KOPT-K1 (cell line): ENCODE measurements at regions not wholly inside any gene's neighbourhood (a gene's known extent, or its start where the extent isn't known, plus 50 kb on each side); places are given as distances from the start of the nearest gene placed in this dataset.
A peak's percentile ranks its signal among the peaks of the same experiment; 100 is the strongest.
"Not testable (repeated sequence)": the region's sequence is repeated elsewhere in the genome, so short reads cannot be mapped to it uniquely, and the experiment has no call there.

Source experiments
- H3K27ac ChIP-seq: fragments of 200-600 bp; sonication (generic); 2 replicates; pipeline ENCODE4 v1.5.1; 2016; ENCODE audit warnings: antibody characterized with exemption, mild to moderate bottlenecking, low read depth, low read length; ENCODE audit not compliant: poor library complexity, severe bottlenecking
- H3K36me3 ChIP-seq: fragments of 200-600 bp; sonication (generic); 2 replicates; pipeline ENCODE4 v1.5.1; 2017; ENCODE audit warnings: antibody characterized with exemption, mild to moderate bottlenecking, low read length, moderate library complexity; ENCODE audit not compliant: insufficient read depth
- H3K9me3 ChIP-seq: fragments of 200-600 bp; sonication (generic); 2 replicates; pipeline ENCODE4 v1.5.1; 2017; ENCODE audit warnings: antibody characterized with exemption, low read length, mild to moderate bottlenecking; ENCODE audit not compliant: insufficient read depth, poor library complexity, severe bottlenecking

DNA sequence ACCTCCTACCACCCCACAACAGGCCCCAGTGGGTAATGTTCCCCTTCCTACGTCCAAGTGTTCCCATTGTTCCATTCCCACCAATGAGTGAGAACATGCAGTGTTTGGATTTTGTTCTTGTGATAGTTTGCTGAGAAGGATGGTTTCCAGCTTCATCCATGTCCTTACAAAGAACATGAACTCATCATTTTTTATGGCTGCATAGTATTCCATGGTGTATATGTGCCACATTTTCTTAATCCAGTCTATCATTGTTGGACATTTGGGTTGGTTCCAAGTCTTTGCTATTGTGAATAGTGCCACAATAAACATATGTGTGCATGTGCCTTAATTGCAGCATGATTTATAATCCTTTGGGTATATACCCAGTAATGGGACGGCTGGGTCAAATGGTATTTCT lies 81.6 kb downstream of the P2RY10 start:
- H3K36me3 ChIP-seq, H3K9me3 ChIP-seq, H3K27ac ChIP-seq: not testable (repeated sequence)

DNA sequence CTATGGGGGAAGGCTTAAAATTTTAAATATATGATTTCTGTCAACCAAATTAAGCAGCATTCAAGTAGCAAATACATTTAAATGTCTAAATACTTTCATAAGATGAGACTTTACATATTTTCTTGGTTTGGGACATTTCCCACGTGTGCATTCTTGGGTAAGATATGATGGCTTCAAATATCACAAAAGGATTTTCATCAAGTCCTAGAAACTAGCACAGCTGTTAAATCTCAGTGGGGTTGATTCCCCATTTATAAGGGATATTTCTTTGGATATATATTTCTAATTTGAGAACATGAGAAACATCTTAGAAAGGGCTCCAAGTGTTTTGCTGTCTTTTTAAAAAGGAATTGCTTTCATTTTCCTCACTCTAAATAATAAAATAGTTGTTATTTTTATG lies 90.2 kb downstream of the P2RY10 start:
- H3K27ac ChIP-seq, result peak overlapping the region; percentile 44
- no peaks in the 10 kb centered on the region for H3K9me3 ChIP-seq
- no peaks in the 10 kb centered on the region for H3K36me3 ChIP-seq

- Histone ChIP-seq H3K36me3 (no peaks in the 10 kb centered on the region), H3K9me3 (peaks cover 4% of the 10 kb centered on the region), H3K27ac (peak overlapping the region; percentile 44)
Observed at GRCh38 chrX:79036157-79036880, 91.1 kb downstream of the P2RY10 start.

DNA sequence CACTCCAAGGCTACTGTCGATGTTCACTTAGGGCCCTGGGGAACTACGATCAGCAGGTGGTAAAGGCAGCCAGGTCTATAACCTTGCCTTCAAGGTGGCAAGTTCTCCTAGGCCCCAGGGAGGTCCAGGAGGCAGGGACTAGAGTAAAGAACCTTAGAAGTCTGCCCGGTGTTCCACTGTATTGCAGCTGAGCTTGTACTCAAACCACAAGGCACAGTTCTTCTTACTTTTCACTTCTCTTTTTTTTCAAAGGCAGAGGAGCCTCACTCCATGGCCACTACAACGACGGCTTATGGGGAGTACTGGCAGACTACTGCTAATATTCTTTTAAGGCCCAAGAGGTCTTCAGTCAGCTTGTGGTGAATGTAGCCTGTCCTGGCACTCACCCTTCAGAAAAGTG lies 78.8 kb upstream of the GPR174 start:
- Histone ChIP-seq H3K36me3 (no peaks in the 10 kb centered on the region), H3K9me3 (peaks cover 20% of the 10 kb centered on the region), H3K27ac (no peak overlapping the region)

DNA sequence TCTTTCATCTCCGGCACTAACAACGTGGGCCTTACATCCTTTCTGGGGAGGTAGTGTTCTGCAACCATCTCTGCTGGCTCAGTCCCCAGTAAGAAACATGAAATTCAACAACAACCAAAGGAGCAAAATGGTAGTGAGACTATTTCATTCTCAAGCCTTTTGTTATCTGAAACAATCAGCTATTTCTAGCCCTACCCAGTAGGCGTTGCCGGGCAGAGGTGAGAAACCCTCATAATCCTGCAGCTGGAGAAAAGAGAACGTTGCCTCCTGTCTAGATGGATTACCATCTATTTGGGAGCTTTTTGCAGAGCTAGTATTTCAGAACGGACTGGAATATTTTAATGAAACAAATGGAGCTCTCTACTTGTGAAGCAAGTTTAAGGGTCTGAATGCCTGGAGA lies 66.4 kb upstream of the GPR174 start:
- H3K9me3 ChIP-seq, result peaks cover 7% of the 10 kb centered on the region
- H3K36me3 ChIP-seq, result no peaks in the 10 kb centered on the region
- H3K27ac ChIP-seq, result no peak overlapping the region

GRCh38 chrX:79079477-79079876 lies 65.0 kb upstream of the GPR174 start:
- H3K9me3 ChIP-seq, result peaks cover 14% of the 10 kb centered on the region
- H3K27ac ChIP-seq, result no peak overlapping the region
- H3K36me3 ChIP-seq, result no peaks in the 10 kb centered on the region

DNA sequence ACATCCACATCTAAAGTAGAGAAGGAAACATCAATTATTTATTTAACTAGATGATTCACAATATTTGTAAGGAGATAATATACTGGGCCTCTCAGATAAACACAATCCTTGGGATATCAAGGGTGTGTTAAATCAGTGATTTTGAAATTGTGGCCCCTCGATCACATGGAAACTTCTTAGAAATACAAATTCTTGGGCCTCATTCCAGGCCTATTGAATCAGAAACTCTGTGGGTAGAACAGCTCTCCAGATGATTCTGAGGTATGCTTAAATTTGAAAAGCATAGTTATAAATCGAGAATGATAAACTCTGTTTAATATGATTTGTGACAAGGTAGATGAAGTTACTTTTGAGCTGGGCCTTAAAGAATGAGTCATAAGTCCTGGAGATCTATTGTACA lies 64.3 kb upstream of the GPR174 start:
- peaks cover 14% of the 10 kb centered on the region for H3K9me3 ChIP-seq
- peak overlapping the region; percentile 9 for H3K27ac ChIP-seq
- H3K36me3 ChIP-seq, result no peaks in the 10 kb centered on the region

GRCh38 chrX:79081895-79082512 lies 62.5 kb upstream of the GPR174 start:
- Histone ChIP-seq H3K36me3 (no peaks in the 10 kb centered on the region), H3K9me3 (peaks cover 14% of the 10 kb centered on the region), H3K27ac (peak overlapping the region; percentile 69)

DNA sequence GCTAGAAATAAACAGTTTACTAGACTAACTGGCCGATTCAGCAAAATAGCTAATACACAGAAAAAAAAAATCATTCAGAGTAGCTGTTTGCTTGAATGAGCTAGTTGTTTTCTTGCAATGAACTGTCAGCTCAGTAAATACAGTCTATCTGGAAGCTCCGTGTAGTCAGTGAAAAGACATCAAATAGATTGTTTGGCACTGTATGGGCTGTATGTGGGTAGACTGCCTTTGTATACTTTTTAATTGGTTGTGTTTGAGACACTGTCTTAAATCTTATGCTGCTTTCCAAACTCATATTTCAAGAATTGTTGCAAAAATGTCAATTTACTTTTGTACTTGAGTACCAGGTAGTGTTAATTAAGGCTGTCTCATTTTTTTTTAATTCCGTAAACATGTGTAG lies 61.6 kb upstream of the GPR174 start:
- H3K27ac ChIP-seq, result peak overlapping the region; percentile 69
- peaks cover 14% of the 10 kb centered on the region for H3K9me3 ChIP-seq
- H3K36me3 ChIP-seq, result no peaks in the 10 kb centered on the region

DNA sequence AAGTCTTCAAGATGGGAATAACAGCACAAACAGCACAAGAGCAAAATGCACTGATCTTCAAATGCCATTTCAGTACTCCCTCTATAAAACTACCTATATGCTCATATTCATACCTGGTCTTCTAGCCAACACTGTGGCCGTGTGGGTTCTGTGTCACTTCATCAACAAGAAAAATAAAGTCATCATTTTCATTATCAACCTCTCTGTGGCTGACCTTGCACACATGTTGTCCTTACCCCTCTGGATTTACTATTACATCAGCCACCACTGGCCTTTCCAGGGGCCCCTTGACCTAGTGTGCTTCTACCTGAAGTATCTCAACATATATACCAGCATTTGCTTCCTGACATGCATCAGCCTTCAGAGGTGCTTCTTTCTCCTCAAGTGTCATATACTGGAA lies 59.6 kb upstream of the GPR174 start:
- peak overlapping the region; percentile 13 for H3K27ac ChIP-seq
- no peaks in the 10 kb centered on the region for H3K36me3 ChIP-seq
- peaks cover 7% of the 10 kb centered on the region for H3K9me3 ChIP-seq

DNA sequence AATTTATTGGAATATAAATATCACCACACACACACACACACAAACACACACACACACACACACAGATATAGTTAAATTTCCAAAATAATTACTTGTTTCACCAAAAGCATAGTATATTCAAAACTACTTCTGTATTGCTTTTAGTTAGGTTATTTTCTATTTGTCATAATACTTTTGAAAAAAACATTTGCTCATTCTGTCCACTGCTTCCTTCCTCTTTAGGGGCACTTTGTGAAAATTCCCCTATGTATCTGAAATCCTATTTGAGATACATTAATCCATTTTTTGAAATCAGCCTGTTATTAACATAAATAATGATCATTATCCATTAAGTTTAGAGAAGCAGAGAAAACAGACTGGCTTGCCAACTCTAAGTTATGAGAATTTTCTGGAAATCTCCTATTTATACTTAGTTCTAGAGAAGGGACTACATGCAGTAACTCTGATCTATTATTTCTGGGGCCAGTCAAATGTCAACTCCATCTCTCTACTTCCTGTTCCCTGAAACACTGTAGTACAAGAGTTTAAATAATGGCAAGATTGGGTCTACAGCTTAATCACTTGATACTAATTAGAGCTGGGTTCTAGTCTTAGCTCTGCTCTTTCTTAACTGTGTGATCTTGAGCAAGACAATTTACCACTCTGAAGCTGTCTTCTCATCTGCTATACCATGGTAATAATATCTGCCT lies 54.4 kb upstream of the GPR174 start:
- Histone ChIP-seq H3K9me3 (no peaks in the 10 kb centered on the region), H3K27ac (peak overlapping the region; percentile 9), H3K36me3 (no peaks in the 10 kb centered on the region)

- no peaks in the 10 kb centered on the region for H3K9me3 ChIP-seq
- no peak overlapping the region for H3K27ac ChIP-seq
Observed at GRCh38 chrX:79094075-79094832, 50.2 kb upstream of the GPR174 start.

More at GRCh38 chrX:79094075-79094832, 50.2 kb upstream of the GPR174 start:
- H3K36me3 ChIP-seq, result no peaks in the 10 kb centered on the region
